ENCODE measurements at regions not wholly inside any gene's neighbourhood (a gene's known extent, or its start where the extent isn't known, plus 50 kb on each side); places are given as distances from the start of the nearest gene placed in this dataset.

- no peak for TF ChIP-seq CTCF (conservative IDR thresholded peaks at IDR 0.05)
- H3K27ac ChIP-seq = no peak overlapping the region
These were observed 295.9 kb downstream of the ADGB start for GRCh38 chr6:146894624-146895023.

GRCh38 chr6:146895101-146895771 is 296.5 kb downstream of the ADGB start:
- TF ChIP-seq CTCF (conservative IDR thresholded peaks at IDR 0.05) = no peak

GRCh38 chr6:146895772-146896061 is 296.9 kb downstream of the ADGB start:
- no peak for TF ChIP-seq CTCF (conservative IDR thresholded peaks at IDR 0.05)
- no peak overlapping the region for H3K27ac ChIP-seq

More at GRCh38 chr6:146895101-146895771, 296.5 kb downstream of the ADGB start:
- H3K27ac ChIP-seq = no peak overlapping the region

- H3K27ac ChIP-seq = no peak overlapping the region
- TF ChIP-seq CTCF (conservative IDR thresholded peaks at IDR 0.05) = no peak
These were observed 297.5 kb downstream of the ADGB start for GRCh38 chr6:146896062-146896813.

- no peak for TF ChIP-seq CTCF (conservative IDR thresholded peaks at IDR 0.05)
- no peak overlapping the region for H3K27ac ChIP-seq
These were observed 298.4 kb downstream of the ADGB start for GRCh38 chr6:146896960-146897701.

- H3K27ac ChIP-seq = no peak overlapping the region
- no peak for TF ChIP-seq CTCF (conservative IDR thresholded peaks at IDR 0.05)
These were observed 299.5 kb downstream of the ADGB start for GRCh38 chr6:146898069-146898887.

- TF ChIP-seq CTCF (conservative IDR thresholded peaks at IDR 0.05) = no peak
- no peak overlapping the region for H3K27ac ChIP-seq
These were observed 300.1 kb downstream of the ADGB start for GRCh38 chr6:146898888-146899227.

All from VCaP (cell line).